ENCODE measurements at regions not wholly inside any gene's neighbourhood (a gene's known extent, or its start where the extent isn't known, plus 50 kb on each side); places are given as distances from the start of the nearest gene placed in this dataset.
"Not testable (repeated sequence)": the region's sequence is repeated elsewhere in the genome, so short reads cannot be mapped to it uniquely, and the experiment has no call there.

GRCh38 chr2:128607440-128607839 is 288.8 kb upstream of the HS6ST1 start:
- Mint-ChIP-seq H3K27ac (no peak overlapping the region), H3K4me1 (no peaks in the 10 kb centered on the region), H3K4me3 (no peak overlapping the region), H3K36me3 (no peaks in the 10 kb centered on the region), H3K27me3 (ENCODE audit: low read depth in 3 of 3) (no peaks in the 10 kb centered on the region), H3K9me3 (peaks cover 0 to 1% (median 0%) of the 10 kb centered on the region in 6 donors)
- no peak for DNase-seq

- Mint-ChIP-seq H3K4me3 (no peak overlapping the region), H3K36me3 (no peaks in the 10 kb centered on the region), H3K9me3 (peaks cover 0 to 1% (median 0%) of the 10 kb centered on the region in 6 donors), H3K4me1 (no peaks in the 10 kb centered on the region), H3K27ac (no peak overlapping the region), H3K27me3 (ENCODE audit: low read depth in 3 of 3) (peaks cover 0 to 2% (median 0%) of the 10 kb centered on the region in 3 donors)
- DNase-seq = no peak
Measured at GRCh38 chr2:128607911-128608506, 289.3 kb upstream of the HS6ST1 start.

GRCh38 chr2:128608921-128609880 is 290.5 kb upstream of the HS6ST1 start:
- H3K9me3 Mint-ChIP-seq = peaks cover 0 to 1% (median 0%) of the 10 kb centered on the region in 6 donors
- no peak for DNase-seq
- H3K27me3 Mint-ChIP-seq (ENCODE audit: low read depth in 3 of 3) = peaks cover 0 to 2% (median 0%) of the 10 kb centered on the region in 3 donors
- no peaks in the 10 kb centered on the region for H3K4me1 Mint-ChIP-seq
- no peaks in the 10 kb centered on the region for H3K36me3 Mint-ChIP-seq
- H3K4me3 Mint-ChIP-seq = no peak overlapping the region
- H3K27ac Mint-ChIP-seq = no peak overlapping the region

GRCh38 chr2:128610496-128610895 is 291.8 kb upstream of the HS6ST1 start:
- Mint-ChIP-seq H3K9me3 (peaks cover 0 to 1% (median 0%) of the 10 kb centered on the region in 6 donors), H3K4me3 (no peak overlapping the region), H3K27ac (no peak overlapping the region), H3K36me3 (no peaks in the 10 kb centered on the region), H3K4me1 (no peaks in the 10 kb centered on the region), H3K27me3 (ENCODE audit: low read depth in 3 of 3) (peaks cover 0 to 2% (median 0%) of the 10 kb centered on the region in 3 donors)
- no peak for DNase-seq

GRCh38 chr2:128611421-128612320 is 293.0 kb upstream of the HS6ST1 start:
- H3K27me3 Mint-ChIP-seq (ENCODE audit: low read depth in 3 of 3) = peaks cover 0 to 2% (median 0%) of the 10 kb centered on the region in 3 donors

GRCh38 chr2:128612628-128613027 is 294.0 kb upstream of the HS6ST1 start:
- Mint-ChIP-seq H3K9me3 (peaks cover 0 to 1% (median 0%) of the 10 kb centered on the region in 6 donors), H3K4me3 (no peak overlapping the region), H3K27me3 (ENCODE audit: low read depth in 3 of 3) (peaks cover 0 to 2% (median 0%) of the 10 kb centered on the region in 3 donors), H3K4me1 (no peaks in the 10 kb centered on the region), H3K36me3 (no peaks in the 10 kb centered on the region), H3K27ac (no peak overlapping the region)
- DNase-seq = no peak

More at GRCh38 chr2:128611421-128612320, 293.0 kb upstream of the HS6ST1 start:
- Mint-ChIP-seq H3K27ac (no peak overlapping the region), H3K4me1 (no peaks in the 10 kb centered on the region), H3K4me3 (no peak overlapping the region), H3K9me3 (peaks cover 0 to 1% (median 0%) of the 10 kb centered on the region in 6 donors), H3K36me3 (no peaks in the 10 kb centered on the region)
- DNase-seq = no peak

- peaks cover 0 to 2% (median 0%) of the 10 kb centered on the region in 3 donors for H3K27me3 Mint-ChIP-seq (ENCODE audit: low read depth in 3 of 3)
- no peak overlapping the region for H3K27ac Mint-ChIP-seq
- no peaks in the 10 kb centered on the region for H3K4me1 Mint-ChIP-seq
- no peak overlapping the region for H3K4me3 Mint-ChIP-seq
- no peaks in the 10 kb centered on the region for H3K36me3 Mint-ChIP-seq
- no peak for DNase-seq
- H3K9me3 Mint-ChIP-seq = peaks cover 0 to 1% (median 0%) of the 10 kb centered on the region in 6 donors
Measured at GRCh38 chr2:128613351-128613750, 294.7 kb upstream of the HS6ST1 start.

GRCh38 chr2:128613876-128614275 is 295.2 kb upstream of the HS6ST1 start:
- H3K27me3 Mint-ChIP-seq (ENCODE audit: low read depth in 3 of 3) = peaks cover 0 to 2% (median 0%) of the 10 kb centered on the region in 3 donors

GRCh38 chr2:128614907-128615306 is 296.2 kb upstream of the HS6ST1 start:
- not testable (repeated sequence) for H3K9me3 Mint-ChIP-seq; H3K4me3 Mint-ChIP-seq; H3K36me3 Mint-ChIP-seq; H3K27ac Mint-ChIP-seq; H3K4me1 Mint-ChIP-seq; H3K27me3 Mint-ChIP-seq (ENCODE audit: low read depth in 3 of 3); DNase-seq

More at GRCh38 chr2:128613876-128614275, 295.2 kb upstream of the HS6ST1 start:
- no peaks in the 10 kb centered on the region for H3K36me3 Mint-ChIP-seq
- H3K4me1 Mint-ChIP-seq = no peaks in the 10 kb centered on the region
- no peak for DNase-seq
- H3K9me3 Mint-ChIP-seq = peaks cover 0 to 1% (median 0%) of the 10 kb centered on the region in 6 donors
- no peak overlapping the region for H3K27ac Mint-ChIP-seq
- no peak overlapping the region for H3K4me3 Mint-ChIP-seq

GRCh38 chr2:128615571-128615970 is 296.9 kb upstream of the HS6ST1 start:
- Mint-ChIP-seq H3K36me3 (no peaks in the 10 kb centered on the region), H3K9me3 (peaks cover 0 to 1% (median 0%) of the 10 kb centered on the region in 6 donors), H3K27ac (no peak overlapping the region), H3K27me3 (ENCODE audit: low read depth in 3 of 3) (peaks cover 0 to 2% (median 2%) of the 10 kb centered on the region in 3 donors), H3K4me3 (no peak overlapping the region), H3K4me1 (no peaks in the 10 kb centered on the region)
- no peak for DNase-seq

- Mint-ChIP-seq H3K36me3 (no peaks in the 10 kb centered on the region), H3K4me1 (no peaks in the 10 kb centered on the region), H3K4me3 (no peak overlapping the region), H3K9me3 (no peaks in the 10 kb centered on the region), H3K27ac (peak overlapping the region in 1 of 6 donors; percentile 34), H3K27me3 (ENCODE audit: low read depth in 3 of 3) (peaks cover 0 to 2% (median 2%) of the 10 kb centered on the region in 3 donors)
- no peak for DNase-seq
Measured at GRCh38 chr2:128617029-128617590, 298.4 kb upstream of the HS6ST1 start.

GRCh38 chr2:128617661-128618060 is 299.0 kb upstream of the HS6ST1 start:
- Mint-ChIP-seq H3K27ac (no peak overlapping the region), H3K36me3 (no peaks in the 10 kb centered on the region), H3K4me1 (no peaks in the 10 kb centered on the region), H3K9me3 (no peaks in the 10 kb centered on the region), H3K4me3 (no peak overlapping the region), H3K27me3 (ENCODE audit: low read depth in 3 of 3) (peaks cover 0 to 2% (median under 1%) of the 10 kb centered on the region in 3 donors)
- DNase-seq = no peak

GRCh38 chr2:128618642-128619041 is 300.0 kb upstream of the HS6ST1 start:
- no peak for DNase-seq
- Mint-ChIP-seq H3K27me3 (ENCODE audit: low read depth in 3 of 3) (peaks cover 0 to 3% (median 0%) of the 10 kb centered on the region in 3 donors), H3K4me1 (no peaks in the 10 kb centered on the region), H3K27ac (peak overlapping the region in 1 of 6 donors; percentile 9), H3K4me3 (no peak overlapping the region), H3K36me3 (no peaks in the 10 kb centered on the region), H3K9me3 (no peaks in the 10 kb centered on the region)
